GM23338 (cell line): ENCODE measurements at regions not wholly inside any gene's neighbourhood (a gene's known extent, or its start where the extent isn't known, plus 50 kb on each side); places are given as distances from the start of the nearest gene placed in this dataset.

ENCODE experiments used
- ATAC-seq: fragments of 200-7000 bp; cut with Tn5 transposase; 3 replicates; pipeline ENCODE4 v1.9.1; 2020
- DNase-seq: peaks from one replicate; pipeline ENCODE4 v3.0.0-alpha.2; 2015; ENCODE audit warnings: low spot score
- H2AFZ ChIP-seq: fragments of 200-600 bp; sonication (generic); 2 replicates; pipeline ENCODE4 v1.8.0; 2016; ENCODE audit warnings: antibody characterized with exemption, mild to moderate bottlenecking, moderate library complexity
- H3F3A ChIP-seq: fragments of 200-600 bp; sonication (generic); replicated peaks from 2 replicates; pipeline ENCODE4 v1.8.0; 2017; ENCODE audit warnings: antibody characterized with exemption, mixed run types, low read depth
- H3K27ac ChIP-seq: fragments of 200-600 bp; sonication (generic); 2 replicates; pipeline ENCODE4 v1.6.1; 2016; ENCODE audit warnings: low read depth
- H3K27me3 ChIP-seq: fragments of 200-600 bp; sonication (generic); 2 replicates; pipeline ENCODE4 v1.8.0; 2016; ENCODE audit warnings: mild to moderate bottlenecking, mixed run types, moderate library complexity; ENCODE audit not compliant: insufficient read depth
- H3K36me3 ChIP-seq: fragments of 200-600 bp; sonication (generic); 2 replicates; pipeline ENCODE4 v1.8.0; 2016; ENCODE audit warnings: mild to moderate bottlenecking; ENCODE audit not compliant: insufficient read depth
- H3K4me1 ChIP-seq: fragments of 200-600 bp; sonication (generic); 2 replicates; pipeline ENCODE4 v1.8.0; 2016; ENCODE audit warnings: mild to moderate bottlenecking, moderate library complexity; ENCODE audit not compliant: insufficient read depth
- H3K4me2 ChIP-seq: fragments of 200-600 bp; sonication (generic); 2 replicates; pipeline ENCODE4 v1.7.1; 2017; ENCODE audit warnings: mixed run types
- H3K4me3 ChIP-seq: fragments of 200-600 bp; sonication (generic); 2 replicates; pipeline ENCODE4 v1.6.1; 2016; ENCODE audit warnings: mixed run types
- H3K79me2 ChIP-seq: fragments of 200-600 bp; sonication (generic); replicated peaks from 2 replicates; pipeline ENCODE4 v1.8.0; 2017; ENCODE audit warnings: mild to moderate bottlenecking; ENCODE audit not compliant: insufficient read depth
- H3K9me2 ChIP-seq: fragments of 200-600 bp; sonication (generic); 2 replicates; pipeline ENCODE4 v1.8.0; 2017; ENCODE audit not compliant: insufficient read depth
- H4K20me1 ChIP-seq: fragments of 200-600 bp; sonication (generic); replicated peaks from 2 replicates; pipeline ENCODE4 v1.8.0; 2017; ENCODE audit warnings: mild to moderate bottlenecking; ENCODE audit not compliant: insufficient read depth
- H3K27ac Mint-ChIP-seq: 2 replicates; pipeline ENCODE4 v1.8.0; 2020; ENCODE audit warnings: inconsistent platforms, mild to moderate bottlenecking, moderate library complexity, mixed read lengths
- H3K27me3 Mint-ChIP-seq: 3 replicates; pipeline ENCODE4 v1.8.0; 2022; ENCODE audit warnings: low read depth, mild to moderate bottlenecking, moderate library complexity, mixed read lengths, inconsistent platforms; ENCODE audit not compliant: insufficient read depth, poor library complexity
- H3K36me3 Mint-ChIP-seq: 3 replicates; pipeline ENCODE4 v1.8.0; 2021; ENCODE audit warnings: low read depth, mild to moderate bottlenecking, inconsistent platforms, moderate library complexity, mixed read lengths
- H3K4me1 Mint-ChIP-seq: 3 replicates; pipeline ENCODE4 v1.8.0; 2020; ENCODE audit warnings: mild to moderate bottlenecking, inconsistent platforms, mixed read lengths
- H3K4me3 Mint-ChIP-seq: 3 replicates; pipeline ENCODE4 v1.8.0; 2021; ENCODE audit warnings: moderate library complexity, mild to moderate bottlenecking, inconsistent platforms, mixed read lengths
- H3K9me3 Mint-ChIP-seq: 3 replicates; pipeline ENCODE4 v1.8.0; 2020; ENCODE audit warnings: moderate library complexity, mild to moderate bottlenecking, inconsistent platforms, mixed read lengths
- CREB1 ChIP-seq: fragments of 250-450 bp; sonication (Bioruptor Pico); IDR thresholded peaks from 2 replicates; pipeline ENCODE4 v1.5.0; 2020; ENCODE audit warnings: low read depth, mild to moderate bottlenecking, moderate library complexity
- CTCF ChIP-seq, 2 experiments: fragments of 200-600 bp in 1 of 2; sonication (generic) in 1 of 2; conservative IDR thresholded peaks; 2 replicates each; pipeline versions ENCODE4 v1.5.1 to v1.6.1; 2016 to 2017; ENCODE audit warnings: antibody characterized with exemption in 2 of 2, low read depth in 2 of 2, mild to moderate bottlenecking in 2 of 2, moderate library complexity in 1 of 2
- ETS1 ChIP-seq: IDR thresholded peaks from 2 replicates; pipeline ENCODE4 v1.6.1; 2016; ENCODE audit warnings: antibody characterized with exemption
- EZH2 ChIP-seq: fragments of 200-600 bp; sonication (generic); IDR thresholded peaks from one replicate; pipeline ENCODE4 v1.8.0; 2017; ENCODE audit warnings: antibody characterized with exemption, mild to moderate bottlenecking, low read depth; ENCODE audit not compliant: unreplicated experiment
- EZH2phosphoT487 ChIP-seq: fragments of 200-600 bp; sonication (generic); IDR thresholded peaks from one replicate; pipeline ENCODE4 v1.8.1; 2018; ENCODE audit warnings: antibody characterized with exemption; ENCODE audit not compliant: unreplicated experiment
- JUNB ChIP-seq: IDR thresholded peaks from one replicate; pipeline ENCODE4 v1.6.1; 2016; ENCODE audit warnings: antibody characterized with exemption; ENCODE audit not compliant: unreplicated experiment
- NANOG ChIP-seq: IDR thresholded peaks from 2 replicates; pipeline ENCODE4 v1.6.1; 2016; ENCODE audit warnings: antibody characterized with exemption, borderline replicate concordance
- POLR2AphosphoS5 ChIP-seq: IDR thresholded peaks from 2 replicates; pipeline ENCODE4 v1.6.1; 2016; ENCODE audit warnings: antibody characterized with exemption, low read depth
- REST ChIP-seq: IDR thresholded peaks from one replicate; pipeline ENCODE4 v1.6.1; 2018; ENCODE audit warnings: antibody characterized with exemption; ENCODE audit not compliant: unreplicated experiment
- STAT1 ChIP-seq: IDR thresholded peaks from one replicate; pipeline ENCODE4 v1.6.1; 2016; ENCODE audit warnings: antibody characterized with exemption; ENCODE audit not compliant: unreplicated experiment
- ZNF114 ChIP-seq: fragments of 250-450 bp; sonication (Bioruptor Pico); IDR thresholded peaks from 2 replicates; pipeline ENCODE4 v1.5.0; 2020; ENCODE audit warnings: mild to moderate bottlenecking, moderate library complexity
- ZNF331 ChIP-seq: fragments of 250-450 bp; sonication (Bioruptor Pico); IDR thresholded peaks from 2 replicates; pipeline ENCODE4 v1.5.0; 2020; ENCODE audit warnings: low read depth, mild to moderate bottlenecking, moderate library complexity
- ZNF462 ChIP-seq: fragments of 250-450 bp; sonication (Bioruptor Pico); IDR thresholded peaks from 2 replicates; pipeline ENCODE4 v1.5.0; 2020; ENCODE audit warnings: mild to moderate bottlenecking, moderate library complexity

- Histone ChIP-seq H3K4me2 (no peak overlapping the region), H4K20me1 (no peaks in the 10 kb centered on the region), H3K36me3 (no peaks in the 10 kb centered on the region; the same call in 1 of the 2 replicates), H3K9me2 (no peaks in the 10 kb centered on the region; the same call in 1 of the 2 replicates), H3K27ac (no peak overlapping the region), H3K79me2 (no peaks in the 10 kb centered on the region), H3K4me1 (0 out of 2 replicates have a peak, but pooled peaks cover 9% of the 10 kb centered on the region), H2AFZ (peak overlapping the region; percentile 4; the same call in 1 of the 2 replicates), H3K4me3 (no peak overlapping the region), H3K27me3 (no peaks in the 10 kb centered on the region), H3F3A (no peaks in the 10 kb centered on the region)
- H3K27ac Mint-ChIP-seq: no peak overlapping the region
- H3K4me3 Mint-ChIP-seq: no peak overlapping the region
- DNase-seq (no peak), ATAC-seq (no peak)
- H3K27me3 Mint-ChIP-seq: no peaks in the 10 kb centered on the region
- H3K36me3 Mint-ChIP-seq: peaks cover 23% of the 10 kb centered on the region
- TF ChIP-seq CREB1 (CRISPR knock-in tag) (no peak), ZNF114 (CRISPR knock-in tag) (no peak), EZH2 (no peak), EZH2phosphoT487 (no peak), REST (no peak), CTCF (conservative IDR thresholded peaks at IDR 0.05; ENCODE audit: low read depth in 2 of 2) (no peak), POLR2AphosphoS5 (no peak), ETS1 (no peak), STAT1 (no peak), JUNB (no peak), ZNF331 (CRISPR knock-in tag) (no peak), ZNF462 (no peak), NANOG (no peak)
- H3K4me1 Mint-ChIP-seq: peaks cover 20% of the 10 kb centered on the region; the same call in 2 of the 3 replicates
- peaks cover 23% of the 10 kb centered on the region for H3K9me3 Mint-ChIP-seq
Measured at GRCh38 chr2:150319085-150319484, 168.4 kb downstream of the RND3 start.
